Stimulated activated CD4-positive, alpha-beta T cell treated with anti-CD3 and anti-CD28 coated beads, Interleukin-15, amount 100 ng/mL, for 24 hours (primary cell): ENCODE measurements at regions not wholly inside any gene's neighbourhood (a gene's known extent, or its start where the extent isn't known, plus 50 kb on each side); places are given as distances from the start of the nearest gene placed in this dataset.

ENCODE experiments used
- DNase-seq: peaks from one replicate; pipeline ENCODE4 v3.0.0-alpha.2; 2020

GRCh38 chr1:65687428-65688214 lies 105.1 kb upstream of the PDE4B start:
- peak; percentile 84 for DNase-seq

GRCh38 chr1:65688215-65688566 lies 104.5 kb upstream of the PDE4B start:
- no peak for DNase-seq

- no peak for DNase-seq
These were observed 103.8 kb upstream of the PDE4B start for GRCh38 chr1:65688848-65689247.

- DNase-seq = no peak
These were observed 101.4 kb upstream of the PDE4B start for GRCh38 chr1:65691152-65691900.

- DNase-seq = no peak
These were observed 100.7 kb upstream of the PDE4B start for GRCh38 chr1:65691972-65692371.

DNA sequence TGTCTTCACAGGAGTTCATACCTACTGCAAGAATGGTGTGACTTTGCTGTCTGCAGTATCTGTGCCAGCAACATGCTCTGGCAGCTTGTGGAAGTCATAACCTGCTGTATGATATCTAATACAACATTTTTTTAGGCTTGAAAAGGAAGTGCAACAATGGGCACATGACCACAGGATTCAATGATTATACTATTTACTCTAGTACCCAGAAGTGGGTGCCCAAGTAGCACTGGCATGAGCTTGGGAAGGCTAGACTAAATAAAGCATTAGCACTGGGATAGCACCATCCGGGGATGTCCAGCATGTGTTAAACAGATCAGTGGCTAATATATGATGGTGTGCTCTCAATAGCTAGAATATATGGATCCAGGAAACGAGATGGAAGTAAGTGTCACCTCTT lies 98.6 kb upstream of the PDE4B start:
- DNase-seq = no peak

DNA sequence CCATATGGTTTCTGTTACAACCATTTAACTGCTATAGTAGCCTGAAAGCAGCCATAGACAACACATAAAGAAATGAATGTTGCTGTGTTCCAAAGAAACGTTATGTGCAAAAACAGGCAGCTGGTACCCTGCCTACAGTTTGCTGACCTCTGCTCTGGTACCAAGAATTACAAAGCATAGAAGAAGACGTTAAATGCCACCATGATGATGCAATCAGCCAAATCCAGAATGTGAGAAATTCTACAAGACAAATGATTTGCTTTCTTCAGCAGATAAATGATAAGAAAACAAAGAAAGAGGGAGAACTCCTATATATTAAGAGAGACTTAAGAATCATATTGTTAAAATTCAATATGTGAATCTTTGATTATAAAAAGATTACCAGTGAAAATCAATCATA lies 97.8 kb upstream of the PDE4B start:
- DNase-seq = no peak

DNA sequence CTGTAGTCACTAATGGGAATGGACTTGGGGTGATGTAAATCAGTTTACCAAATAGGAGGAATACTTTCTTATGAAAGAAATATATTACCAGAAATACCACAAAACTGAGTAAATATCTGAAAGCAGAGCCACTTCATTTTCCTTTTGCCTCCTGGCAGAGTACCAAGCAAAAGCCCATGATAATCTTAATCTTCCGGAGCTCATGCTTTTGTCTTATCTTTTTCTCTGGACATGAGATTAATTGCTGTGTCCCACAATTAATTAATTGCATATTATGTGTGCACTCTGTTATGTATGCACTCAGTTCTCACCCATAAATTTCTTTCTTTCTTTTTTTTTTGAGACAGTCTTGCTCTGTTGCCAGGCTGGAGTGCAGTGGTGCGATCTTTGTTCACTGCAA lies 94.1 kb upstream of the PDE4B start:
- no peak for DNase-seq

DNA sequence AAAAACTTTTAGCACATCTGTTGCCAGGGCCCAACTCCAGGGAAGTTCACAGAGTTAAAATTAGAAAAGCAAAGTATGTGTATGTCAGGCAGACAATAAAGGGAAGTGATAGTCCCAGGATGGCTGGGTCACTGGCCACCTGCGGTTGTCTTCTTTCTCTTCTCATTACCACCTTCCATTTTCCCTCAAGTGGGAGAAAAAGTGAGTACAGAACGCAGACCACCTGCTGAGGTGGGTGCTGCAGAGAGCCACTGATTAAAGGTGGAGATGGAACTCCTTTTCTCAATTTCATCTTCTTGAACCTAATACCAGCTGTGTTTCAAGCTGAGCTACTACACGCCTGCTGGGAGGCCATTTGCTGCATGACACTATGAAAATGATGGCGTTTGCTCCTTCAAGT lies 88.8 kb upstream of the PDE4B start:
- DNase-seq = no peak

GRCh38 chr1:65704318-65704717 lies 88.4 kb upstream of the PDE4B start:
- no peak for DNase-seq

GRCh38 chr1:65717815-65718454 lies 74.8 kb upstream of the PDE4B start:
- DNase-seq = peak; percentile 9

GRCh38 chr1:65719391-65719790 lies 73.3 kb upstream of the PDE4B start:
- DNase-seq = no peak

GRCh38 chr1:65722461-65722860 lies 70.2 kb upstream of the PDE4B start:
- DNase-seq = no peak

DNA sequence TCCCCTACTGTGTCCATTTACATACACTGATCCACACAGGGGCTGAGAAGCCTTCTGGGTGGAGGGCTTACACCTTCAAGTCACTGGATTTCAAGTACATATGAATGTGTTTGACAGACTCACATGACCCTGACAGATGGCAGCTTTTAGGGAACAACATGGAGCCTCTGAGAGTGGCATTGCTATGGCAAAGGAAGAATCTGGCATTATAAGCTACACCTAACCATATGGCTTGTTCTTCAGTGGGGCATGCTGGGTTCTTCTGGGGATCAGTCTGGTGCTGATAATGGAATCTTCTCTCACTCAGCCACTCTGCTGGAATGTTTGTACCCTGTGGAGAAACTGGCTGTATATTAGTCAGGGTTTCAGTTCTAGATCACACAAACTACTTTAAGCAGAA lies 68.5 kb upstream of the PDE4B start:
- no peak for DNase-seq

- DNase-seq = no peak
These were observed 67.6 kb upstream of the PDE4B start for GRCh38 chr1:65725064-65725463.

GRCh38 chr1:65728504-65728903 lies 64.2 kb upstream of the PDE4B start:
- DNase-seq = no peak

GRCh38 chr1:65729259-65729658 lies 63.4 kb upstream of the PDE4B start:
- no peak for DNase-seq

DNA sequence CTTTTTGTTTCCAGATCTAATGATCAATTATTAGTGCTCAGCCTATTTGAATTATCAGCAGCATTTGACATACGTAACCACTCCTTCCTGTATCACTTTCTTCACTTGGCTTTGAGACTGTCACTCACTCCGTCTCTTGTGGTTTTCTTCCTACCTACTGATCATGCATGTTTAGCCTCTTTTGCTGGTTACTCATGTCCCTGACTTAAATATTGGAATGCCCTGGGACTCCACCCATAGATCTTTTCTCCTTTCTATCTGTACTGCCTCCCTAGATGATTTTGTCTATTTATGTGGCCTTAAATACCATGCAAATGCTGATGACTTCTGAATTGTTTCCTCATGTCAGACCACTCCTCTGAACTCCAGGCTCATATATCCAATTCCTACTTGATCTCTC lies 57.7 kb upstream of the PDE4B start:
- no peak for DNase-seq

GRCh38 chr1:65741993-65742392 lies 50.7 kb upstream of the PDE4B start:
- no peak for DNase-seq
